GM12864 (cell line): ENCODE measurements at regions not wholly inside any gene's neighbourhood (a gene's known extent, or its start where the extent isn't known, plus 50 kb on each side); places are given as distances from the start of the nearest gene placed in this dataset.

Experiments used
- DNase-seq: peaks from one replicate; pipeline ENCODE4 v3.0.0-alpha.2; 2011; ENCODE audit warnings: low read depth
- H3K4me3 ChIP-seq: 2 replicates; pipeline ENCODE4 v1.5.1; 2011; ENCODE audit warnings: mild to moderate bottlenecking, low read depth, low read length, control low read depth
- TF ChIP-seq, protein P1 (sequence below): IDR thresholded peaks from 2 replicates; pipeline ENCODE4 v1.5.1; 2011; ENCODE audit warnings: low read depth, mild to moderate bottlenecking, moderate library complexity, low read length, control low read depth, inconsistent platforms; ENCODE audit errors: missing control alignments

DNA sequence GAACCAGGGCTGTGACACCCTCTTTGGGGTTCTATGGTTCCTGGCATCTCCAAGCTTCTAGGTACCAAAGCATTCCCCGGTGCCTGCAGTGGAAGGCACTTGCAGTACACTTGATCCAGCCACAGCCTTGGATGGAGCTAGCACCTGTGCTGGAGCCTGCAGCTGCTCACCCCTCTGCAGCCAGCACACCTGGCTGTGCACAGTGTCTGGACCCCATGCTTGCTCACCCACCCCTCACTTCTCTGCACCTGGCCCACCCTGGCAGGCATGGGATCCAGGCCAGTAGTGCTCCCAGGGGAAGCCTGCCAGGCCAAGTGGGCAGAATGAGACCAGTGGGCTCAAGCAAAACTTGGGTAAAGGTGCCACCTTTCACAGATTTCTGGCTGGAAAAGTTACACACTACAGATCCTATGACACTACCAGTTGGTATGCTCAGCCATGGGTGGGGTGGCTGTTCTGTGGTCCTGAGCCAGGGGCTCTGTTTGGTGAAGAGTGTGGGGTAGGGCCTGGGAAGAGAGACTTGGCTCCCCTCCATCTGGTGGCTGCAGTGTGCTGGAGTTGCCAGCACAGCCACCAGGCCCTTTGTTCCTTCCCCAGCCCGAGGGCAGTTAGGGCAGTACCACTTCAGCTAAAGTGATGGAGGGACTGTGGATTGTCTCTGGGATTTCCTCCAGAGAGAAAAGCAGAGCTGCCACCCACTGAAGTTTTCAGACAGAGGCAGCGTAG, 157.8 kb upstream of the LRRC7 start:
- DNase-seq: no peak
- TF ChIP-seq, protein P1, sequence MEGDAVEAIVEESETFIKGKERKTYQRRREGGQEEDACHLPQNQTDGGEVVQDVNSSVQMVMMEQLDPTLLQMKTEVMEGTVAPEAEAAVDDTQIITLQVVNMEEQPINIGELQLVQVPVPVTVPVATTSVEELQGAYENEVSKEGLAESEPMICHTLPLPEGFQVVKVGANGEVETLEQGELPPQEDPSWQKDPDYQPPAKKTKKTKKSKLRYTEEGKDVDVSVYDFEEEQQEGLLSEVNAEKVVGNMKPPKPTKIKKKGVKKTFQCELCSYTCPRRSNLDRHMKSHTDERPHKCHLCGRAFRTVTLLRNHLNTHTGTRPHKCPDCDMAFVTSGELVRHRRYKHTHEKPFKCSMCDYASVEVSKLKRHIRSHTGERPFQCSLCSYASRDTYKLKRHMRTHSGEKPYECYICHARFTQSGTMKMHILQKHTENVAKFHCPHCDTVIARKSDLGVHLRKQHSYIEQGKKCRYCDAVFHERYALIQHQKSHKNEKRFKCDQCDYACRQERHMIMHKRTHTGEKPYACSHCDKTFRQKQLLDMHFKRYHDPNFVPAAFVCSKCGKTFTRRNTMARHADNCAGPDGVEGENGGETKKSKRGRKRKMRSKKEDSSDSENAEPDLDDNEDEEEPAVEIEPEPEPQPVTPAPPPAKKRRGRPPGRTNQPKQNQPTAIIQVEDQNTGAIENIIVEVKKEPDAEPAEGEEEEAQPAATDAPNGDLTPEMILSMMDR: no peak
- no peak overlapping the region for H3K4me3 ChIP-seq

DNA sequence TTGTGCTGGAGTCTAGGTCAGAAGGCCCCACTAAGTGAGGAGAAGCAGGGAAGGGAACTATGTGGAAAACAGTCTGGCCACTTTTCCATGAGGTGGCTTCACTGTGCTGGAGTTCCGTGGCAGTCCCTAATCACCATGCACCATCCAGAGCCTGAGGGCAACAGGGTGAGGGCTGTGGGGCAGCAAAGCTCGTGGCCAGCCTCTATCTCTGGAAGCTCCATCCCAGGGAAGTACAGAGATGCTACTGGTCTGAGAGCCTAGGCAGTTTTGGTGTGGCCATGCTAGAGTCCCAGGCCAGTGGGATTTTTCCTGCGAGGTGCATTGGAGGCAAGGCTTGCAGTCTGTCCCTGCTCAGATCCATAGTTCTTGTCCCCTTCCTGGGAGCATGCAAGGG, 157.3 kb upstream of the LRRC7 start:
- DNase-seq: no peak
- no peak overlapping the region for H3K4me3 ChIP-seq
- TF ChIP-seq, protein P1: no peak

DNA sequence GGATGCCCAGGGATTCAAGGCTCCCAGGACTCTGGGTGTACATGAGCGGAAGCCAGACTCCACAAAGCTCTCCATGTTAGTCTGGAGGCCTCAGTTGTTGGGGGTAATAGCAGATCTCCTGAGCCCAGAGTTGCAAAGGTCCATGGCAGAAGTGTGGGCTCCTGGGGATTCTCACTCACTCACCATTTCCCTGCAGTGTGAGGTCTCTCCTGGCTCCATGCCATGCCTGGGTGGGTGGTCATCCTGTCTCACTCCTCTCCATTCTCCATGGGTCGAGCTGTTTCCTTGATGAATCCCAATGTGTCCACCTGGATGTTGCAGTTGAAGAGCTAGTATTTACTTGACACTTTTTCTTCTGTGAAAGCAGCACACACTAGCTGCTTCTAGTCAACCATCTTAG, 156.8 kb upstream of the LRRC7 start:
- TF ChIP-seq, protein P1: no peak
- no peak overlapping the region for H3K4me3 ChIP-seq
- DNase-seq: no peak

DNA sequence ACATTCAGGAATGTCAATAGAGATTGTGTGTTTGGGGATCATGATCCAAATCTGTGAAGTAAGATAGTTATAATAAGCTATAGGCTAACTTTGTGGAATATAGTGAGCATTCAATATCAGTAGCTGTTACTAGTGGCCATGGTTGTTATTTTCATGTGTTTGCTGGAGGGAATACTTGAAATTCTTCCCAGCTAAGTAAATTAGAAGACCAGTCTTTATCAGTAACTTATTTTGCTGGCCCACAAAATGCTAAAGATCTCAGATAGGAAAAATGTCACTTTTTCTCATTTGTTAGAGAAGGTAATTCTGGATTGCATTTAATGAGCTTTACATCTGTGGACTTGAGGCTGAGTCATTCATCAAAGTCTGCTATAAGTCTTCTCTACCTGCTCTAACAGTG, 156.1 kb upstream of the LRRC7 start:
- H3K4me3 ChIP-seq: no peak overlapping the region
- no peak for DNase-seq
- TF ChIP-seq, protein P1: no peak

DNA sequence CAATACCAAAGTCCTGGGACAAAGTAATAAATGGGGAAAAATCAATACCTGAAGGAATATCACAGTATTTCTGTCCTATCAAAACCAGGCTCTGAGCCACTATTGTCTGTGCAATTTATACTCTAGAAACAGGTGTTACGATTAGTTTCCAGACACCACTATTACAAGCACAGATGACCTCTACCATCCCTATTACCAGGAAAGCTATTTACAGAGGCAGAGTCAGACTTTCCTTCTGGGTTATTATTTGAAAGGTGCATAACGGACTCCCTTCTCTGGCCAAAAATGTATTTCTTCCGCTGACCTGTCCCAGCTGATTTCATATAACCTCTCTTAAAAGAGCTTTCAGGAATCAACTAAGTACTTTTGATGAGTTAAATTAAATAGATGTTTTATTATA, 154.6 kb upstream of the LRRC7 start:
- DNase-seq: no peak
- TF ChIP-seq, protein P1: no peak

DNA sequence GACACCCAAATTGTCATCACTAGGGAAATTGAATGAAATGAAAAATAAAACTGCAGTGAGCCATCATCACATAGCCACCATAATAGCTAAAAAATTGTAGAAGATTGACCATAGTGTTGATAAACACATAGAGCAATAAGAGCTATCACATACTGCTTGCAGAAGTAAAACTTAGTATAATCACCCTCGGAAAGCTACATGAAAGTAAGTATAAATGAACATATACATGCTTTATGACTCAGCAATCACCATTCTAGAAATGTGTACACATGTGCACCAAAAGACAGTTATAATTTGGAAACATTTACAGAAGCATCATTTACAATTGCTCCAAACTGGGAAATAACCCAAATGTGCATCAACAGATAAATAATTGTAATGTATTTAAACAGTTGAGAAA, 153.1 kb upstream of the LRRC7 start:
- no peak overlapping the region for H3K4me3 ChIP-seq
- no peak for DNase-seq
- TF ChIP-seq, protein P1: no peak

More for the DNA sequence above, 154.6 kb upstream of the LRRC7 start:
- H3K4me3 ChIP-seq: no peak overlapping the region

- H3K4me3 ChIP-seq: no peak overlapping the region
- DNase-seq: no peak
- TF ChIP-seq, protein P1: no peak
These were observed 146.4 kb upstream of the LRRC7 start for GRCh38 chr1:69421286-69421685.
